Peyer's patch (tissue), 4 donors: ENCODE measurements at regions not wholly inside any gene's neighbourhood (a gene's known extent, or its start where the extent isn't known, plus 50 kb on each side); places are given as distances from the start of the nearest gene placed in this dataset.
"Not testable (repeated sequence)": the region's sequence is repeated elsewhere in the genome, so short reads cannot be mapped to it uniquely, and the experiment has no call there.

Experiments
- DNase-seq, 3 donors: peaks; one replicate each; pipeline ENCODE4 v3.0.0-alpha.2; 2017 to 2019
- H3K27ac ChIP-seq, 4 donors: fragments of 200-600 bp; sonication (generic); one replicate each; pipeline ENCODE4 v1.5.1; 2016 to 2019
- H3K27me3 ChIP-seq, 2 donors: fragments of 200-600 bp; sonication (generic); one replicate each; pipeline ENCODE4 v1.5.1; 2019
- H3K36me3 ChIP-seq, 3 donors: fragments of 200-600 bp; sonication (generic); one replicate each; pipeline ENCODE4 v1.5.1; 2016 to 2019
- H3K4me1 ChIP-seq, 4 donors: fragments of 200-600 bp; sonication (generic); one replicate each; pipeline ENCODE4 v1.5.1; 2016 to 2019
- H3K4me3 ChIP-seq, 4 donors: fragments of 200-600 bp; sonication (generic); 1 replicate in 3 of 4; 2 replicates in 1 of 4; pipeline ENCODE4 v1.5.1; 2016 to 2019; ENCODE audit warnings: mild to moderate bottlenecking in 1 of 4
- H3K9me3 ChIP-seq, 4 donors: fragments of 200-600 bp; sonication (generic); one replicate each; pipeline ENCODE4 v1.5.1; 2016 to 2019; ENCODE audit warnings: mild to moderate bottlenecking in 1 of 4
- POLR2A ChIP-seq, 2 donors: fragments of 450-650 bp; IDR thresholded peaks; one replicate each; pipeline ENCODE4 v1.5.1; 2017; ENCODE audit warnings: antibody characterized with exemption in 2 of 2, mild to moderate bottlenecking in 2 of 2, moderate library complexity in 2 of 2
- TF ChIP-seq, protein P1 (sequence below), 6 experiments: fragments of 450-650 bp in 4 of 6; fragments of 200-600 bp in 2 of 6; sonication (generic) in 1 of 6; IDR thresholded peaks; one replicate each; pipeline ENCODE4 v1.5.1; 2017 to 2019; ENCODE audit warnings: antibody characterized with exemption in 6 of 6, mild to moderate bottlenecking in 3 of 6, moderate library complexity in 1 of 6

DNA sequence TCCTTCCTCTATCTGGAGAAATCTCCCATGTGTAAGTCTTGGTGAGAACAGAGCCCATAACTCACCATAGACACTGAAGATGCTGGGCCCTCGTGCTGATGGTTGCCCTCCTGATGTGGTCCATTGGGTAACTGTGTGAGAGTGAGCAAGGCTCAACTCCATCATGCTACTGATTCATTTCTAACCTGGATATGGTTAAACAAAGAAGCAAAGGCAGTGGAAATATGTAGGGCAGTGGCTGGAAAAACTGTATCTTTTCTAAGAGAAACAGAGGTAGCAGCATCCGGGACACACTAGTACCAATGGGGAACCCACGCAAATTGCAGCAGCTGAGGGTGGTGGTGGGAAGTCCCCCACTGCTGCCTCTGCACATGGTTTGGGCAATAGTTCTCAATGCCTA lies 221.7 kb downstream of the KLF6 start:
- no peak for DNase-seq
- no peaks in the 10 kb centered on the region for H3K4me1 ChIP-seq
- no peaks in the 10 kb centered on the region for H3K9me3 ChIP-seq
- H3K36me3 ChIP-seq = no peaks in the 10 kb centered on the region
- H3K27me3 ChIP-seq = no peaks in the 10 kb centered on the region
- TF ChIP-seq, protein P1, sequence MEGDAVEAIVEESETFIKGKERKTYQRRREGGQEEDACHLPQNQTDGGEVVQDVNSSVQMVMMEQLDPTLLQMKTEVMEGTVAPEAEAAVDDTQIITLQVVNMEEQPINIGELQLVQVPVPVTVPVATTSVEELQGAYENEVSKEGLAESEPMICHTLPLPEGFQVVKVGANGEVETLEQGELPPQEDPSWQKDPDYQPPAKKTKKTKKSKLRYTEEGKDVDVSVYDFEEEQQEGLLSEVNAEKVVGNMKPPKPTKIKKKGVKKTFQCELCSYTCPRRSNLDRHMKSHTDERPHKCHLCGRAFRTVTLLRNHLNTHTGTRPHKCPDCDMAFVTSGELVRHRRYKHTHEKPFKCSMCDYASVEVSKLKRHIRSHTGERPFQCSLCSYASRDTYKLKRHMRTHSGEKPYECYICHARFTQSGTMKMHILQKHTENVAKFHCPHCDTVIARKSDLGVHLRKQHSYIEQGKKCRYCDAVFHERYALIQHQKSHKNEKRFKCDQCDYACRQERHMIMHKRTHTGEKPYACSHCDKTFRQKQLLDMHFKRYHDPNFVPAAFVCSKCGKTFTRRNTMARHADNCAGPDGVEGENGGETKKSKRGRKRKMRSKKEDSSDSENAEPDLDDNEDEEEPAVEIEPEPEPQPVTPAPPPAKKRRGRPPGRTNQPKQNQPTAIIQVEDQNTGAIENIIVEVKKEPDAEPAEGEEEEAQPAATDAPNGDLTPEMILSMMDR (IDR thresholded peaks at IDR 0.05) = no peak
- TF ChIP-seq POLR2A (IDR thresholded peaks at IDR 0.05) = no peak
- H3K27ac ChIP-seq = no peak overlapping the region
- no peak overlapping the region for H3K4me3 ChIP-seq

DNA sequence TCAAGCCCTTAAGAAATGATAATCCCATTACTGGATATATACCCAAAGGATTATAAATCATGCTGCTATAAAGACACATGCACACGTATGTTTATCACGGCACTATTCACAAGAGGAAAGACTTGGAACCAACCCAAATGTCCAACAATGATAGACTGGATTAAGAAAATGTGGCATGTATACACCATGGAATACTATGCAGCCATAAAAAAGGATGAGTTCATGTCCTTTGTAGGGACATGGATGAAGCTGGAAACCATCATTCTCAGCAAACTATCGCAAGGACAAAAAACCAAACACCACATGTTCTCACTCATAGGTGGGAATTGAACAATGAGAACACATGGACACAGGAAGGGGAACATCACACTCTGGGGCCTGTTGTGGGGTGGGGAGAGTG lies 224.4 kb downstream of the KLF6 start:
- not testable (repeated sequence) for H3K27me3 ChIP-seq, DNase-seq, H3K4me1 ChIP-seq, H3K9me3 ChIP-seq, H3K27ac ChIP-seq, H3K4me3 ChIP-seq, H3K36me3 ChIP-seq

DNA sequence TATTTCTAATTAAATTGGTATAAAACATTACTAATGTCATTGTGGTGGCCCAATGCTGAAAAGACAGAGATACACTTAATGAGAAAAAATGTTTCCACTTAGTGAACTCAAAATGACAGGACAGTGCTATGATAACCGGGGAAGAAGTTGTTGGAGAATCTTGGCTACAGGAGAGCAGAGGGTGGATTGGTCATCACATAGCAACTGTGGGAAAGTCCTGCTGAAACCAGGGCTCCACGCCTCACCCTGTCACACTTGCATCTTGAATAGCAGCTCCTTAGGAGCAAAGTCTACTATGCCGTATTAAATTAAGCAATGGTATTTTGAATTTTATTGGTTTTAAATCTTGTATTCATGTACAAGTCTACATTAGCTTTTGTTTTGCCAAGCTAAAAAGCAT lies 225.5 kb downstream of the KLF6 start:
- TF ChIP-seq, protein P1 (IDR thresholded peaks at IDR 0.05) = no peak
- no peak for TF ChIP-seq POLR2A (IDR thresholded peaks at IDR 0.05)
- H3K36me3 ChIP-seq = no peaks in the 10 kb centered on the region

DNA sequence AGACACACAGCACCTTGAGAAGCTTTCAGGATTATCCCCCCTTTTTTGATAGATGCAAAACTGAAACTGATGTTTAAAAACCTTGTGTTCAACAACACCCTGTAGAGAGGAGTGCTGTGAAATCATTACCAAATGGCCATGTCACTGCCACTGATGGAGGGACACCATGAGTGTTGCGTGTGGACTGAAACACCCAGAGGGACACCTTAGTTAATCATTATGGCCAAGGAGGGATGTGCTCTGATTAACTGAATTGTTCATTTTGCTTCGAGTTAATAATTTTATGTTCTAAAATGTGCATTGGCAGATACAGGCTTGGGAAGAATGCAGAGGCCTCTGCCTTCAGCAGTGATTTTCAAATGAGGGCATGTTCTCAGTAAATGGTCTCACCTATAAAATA lies 226.0 kb downstream of the KLF6 start:
- no peaks in the 10 kb centered on the region for H3K36me3 ChIP-seq
- no peaks in the 10 kb centered on the region for H3K27me3 ChIP-seq
- DNase-seq = no peak
- no peak overlapping the region for H3K27ac ChIP-seq
- no peak for TF ChIP-seq POLR2A (IDR thresholded peaks at IDR 0.05)
- TF ChIP-seq, protein P1 (IDR thresholded peaks at IDR 0.05) = no peak
- H3K9me3 ChIP-seq = no peaks in the 10 kb centered on the region
- H3K4me1 ChIP-seq = peaks cover 0 to 3% (median 0%) of the 10 kb centered on the region in 4 donors
- H3K4me3 ChIP-seq = no peak overlapping the region

More for the DNA sequence above, 225.5 kb downstream of the KLF6 start:
- no peak overlapping the region for H3K4me3 ChIP-seq
- no peaks in the 10 kb centered on the region for H3K4me1 ChIP-seq
- no peak overlapping the region for H3K27ac ChIP-seq
- no peaks in the 10 kb centered on the region for H3K27me3 ChIP-seq
- H3K9me3 ChIP-seq = no peaks in the 10 kb centered on the region
- DNase-seq = no peak

DNA sequence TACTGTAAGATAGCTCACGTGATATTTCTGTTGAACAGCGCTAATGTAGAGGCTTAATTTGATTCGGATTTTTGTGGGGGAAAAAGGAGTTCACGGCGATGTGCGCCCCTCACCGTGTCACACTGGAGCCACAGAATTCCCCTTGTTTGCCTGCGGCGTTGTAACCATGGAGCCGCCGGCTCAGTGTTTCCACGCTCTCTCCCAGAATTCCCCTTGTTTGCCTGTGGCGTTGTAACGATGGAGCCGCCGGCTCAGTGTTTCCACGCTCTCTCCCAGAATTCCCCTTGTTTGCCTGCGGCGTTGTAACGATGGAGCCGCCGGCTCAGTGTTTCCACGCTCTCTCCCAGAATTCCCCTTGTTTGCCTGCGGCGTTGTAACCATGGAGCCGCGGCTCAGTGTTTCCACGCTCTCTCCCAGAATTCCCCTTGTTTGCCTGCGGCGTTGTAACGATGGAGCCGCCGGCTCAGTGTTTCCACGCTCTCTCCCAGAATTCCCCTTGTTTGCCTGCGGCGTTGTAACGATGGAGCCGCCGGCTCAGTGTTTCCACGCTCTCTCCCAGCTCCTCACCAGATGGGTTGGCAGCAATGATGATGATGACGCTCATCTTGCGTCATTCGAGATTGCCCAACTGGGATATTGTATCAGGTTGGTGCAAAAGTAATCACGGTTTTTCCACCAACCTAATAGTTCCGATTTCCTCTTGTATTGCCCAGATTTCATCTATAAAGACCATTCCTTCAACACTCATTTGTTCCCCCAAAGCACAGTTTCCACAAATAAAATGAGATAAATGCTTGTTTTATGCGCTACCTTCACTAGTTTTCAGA lies 228.6 kb downstream of the KLF6 start:
- H3K9me3 ChIP-seq, H3K36me3 ChIP-seq, H3K4me3 ChIP-seq, DNase-seq, H3K27me3 ChIP-seq, H3K27ac ChIP-seq, H3K4me1 ChIP-seq: not testable (repeated sequence)

DNA sequence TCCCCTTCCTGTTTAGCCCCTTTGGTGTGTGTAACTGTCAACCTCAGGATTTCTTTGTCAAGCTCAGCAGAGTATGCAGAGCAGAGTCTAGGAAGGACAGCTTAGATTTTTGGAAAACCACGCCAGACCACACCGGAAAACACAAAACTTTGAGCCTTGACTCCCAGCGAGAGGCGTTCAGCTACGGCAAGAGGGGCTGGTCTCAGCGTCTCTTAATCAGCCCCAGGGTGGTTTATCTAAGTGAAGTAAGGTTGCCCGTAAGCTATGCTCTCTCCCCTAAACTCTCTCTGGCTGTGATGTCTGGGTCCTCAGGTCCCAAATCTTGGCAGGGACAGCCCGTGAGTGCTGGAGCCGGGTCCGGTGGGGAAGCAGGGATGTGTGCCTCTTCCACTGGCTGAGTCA lies 230.9 kb downstream of the KLF6 start:
- H3K27me3 ChIP-seq = no peaks in the 10 kb centered on the region
- H3K4me3 ChIP-seq = no peak overlapping the region
- no peak for DNase-seq
- TF ChIP-seq, protein P1 (IDR thresholded peaks at IDR 0.05) = no peak
- TF ChIP-seq POLR2A (IDR thresholded peaks at IDR 0.05) = no peak
- H3K9me3 ChIP-seq = no peaks in the 10 kb centered on the region
- H3K4me1 ChIP-seq = peaks cover 0 to 3% (median 0%) of the 10 kb centered on the region in 4 donors
- no peaks in the 10 kb centered on the region for H3K36me3 ChIP-seq
- H3K27ac ChIP-seq = no peak overlapping the region

DNA sequence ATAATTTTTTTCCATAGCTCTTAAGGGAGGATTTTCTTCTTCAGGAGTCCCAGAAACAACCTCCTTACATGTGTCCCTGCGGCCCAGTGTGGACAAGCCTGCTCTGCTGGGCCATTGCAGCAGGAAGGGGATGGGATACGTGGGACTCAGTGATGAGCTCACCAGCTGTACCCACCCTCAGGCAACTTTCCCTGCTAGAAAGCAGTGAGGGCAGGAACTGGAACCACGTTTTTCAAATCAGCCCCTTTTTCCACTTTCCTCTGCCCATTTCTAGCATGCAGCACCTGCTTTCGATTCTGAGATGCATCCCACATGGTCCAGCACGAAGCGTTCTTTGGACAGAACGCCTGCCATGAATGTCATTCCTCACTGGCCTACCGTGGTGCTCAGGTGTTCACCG lies 232.7 kb downstream of the KLF6 start:
- no peak for DNase-seq
- Histone ChIP-seq H3K27me3 (no peaks in the 10 kb centered on the region), H3K9me3 (no peaks in the 10 kb centered on the region), H3K36me3 (no peaks in the 10 kb centered on the region), H3K4me1 (peaks cover 0 to 3% (median 0%) of the 10 kb centered on the region in 4 donors), H3K4me3 (no peak overlapping the region), H3K27ac (no peak overlapping the region)
- TF ChIP-seq, protein P1 (IDR thresholded peaks at IDR 0.05) = no peak
- TF ChIP-seq POLR2A (IDR thresholded peaks at IDR 0.05) = no peak
